Mammary epithelial cell (primary cell): ENCODE measurements at regions not wholly inside any gene's neighbourhood (a gene's known extent, or its start where the extent isn't known, plus 50 kb on each side); places are given as distances from the start of the nearest gene placed in this dataset.

Source experiments
- CTCF ChIP-seq, 2 donors: IDR thresholded peaks in 1 of 2; conservative IDR thresholded peaks in 1 of 2; 2 replicates each; pipeline ENCODE4 v1.5.1; 2011 to 2012; ENCODE audit warnings: inconsistent platforms in 2 of 2, low read length in 2 of 2, mild to moderate bottlenecking in 2 of 2, control low read depth in 1 of 2, low read depth in 1 of 2; ENCODE audit not compliant: insufficient read depth in 1 of 2; ENCODE audit errors: extremely low read depth in 1 of 2
- EZH2 ChIP-seq: IDR thresholded peaks from 2 replicates; pipeline ENCODE4 v1.6.1; 2012; ENCODE audit warnings: low read length, inconsistent platforms, borderline replicate concordance

DNA sequence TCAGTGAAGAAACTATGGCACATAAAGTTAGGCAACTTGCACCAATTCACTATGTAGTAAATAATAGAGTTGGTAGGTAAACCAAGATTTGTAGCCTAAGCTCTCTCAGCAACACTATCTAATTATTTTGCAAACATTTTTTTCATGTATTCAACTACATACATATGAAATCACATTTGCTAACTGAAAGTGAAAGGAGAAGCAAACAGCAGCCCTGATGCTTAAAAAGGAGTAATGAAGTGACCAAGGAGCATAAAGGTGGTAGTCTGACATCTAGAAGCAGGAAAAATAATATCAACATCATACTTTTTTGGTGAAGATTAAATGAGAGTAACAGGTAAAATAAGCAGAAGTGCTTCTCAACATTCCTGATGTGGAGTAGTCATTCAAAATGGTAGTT, 603.7 kb downstream of the GRXCR1 start:
- TF ChIP-seq CTCF (conservative IDR thresholded peaks at IDR 0.05 in 1 of 2, IDR thresholded peaks at IDR 0.05 in 1 of 2; ENCODE audit: extremely low read depth in 1 of 2, insufficient read depth in 1 of 2, low read depth in 1 of 2, low read length in 2 of 2) (no peak), EZH2 (no peak)
